K562 (cell line): ENCODE measurements at regions not wholly inside any gene's neighbourhood (a gene's known extent, or its start where the extent isn't known, plus 50 kb on each side); places are given as distances from the start of the nearest gene placed in this dataset.

Source experiments
- ATAC-seq: fragments of 200-7000 bp; cut with Tn5 transposase; 3 replicates; pipeline ENCODE4 v1.9.1; 2020; ENCODE audit warnings: moderate library complexity
- BruUV-seq: library from RNA; stranded (reverse); fragments of 400-500 nt; replicated peaks from 2 replicates; lab custom pipeline; 2021; lab: Mats Ljungman, UMichigan
- CTCF ChIA-PET: fragments of 300-600 bp; formaldehyde crosslinking; extraction: SDS; loops from one replicate; lab custom pipeline; 2021; ENCODE audit warnings: low intra/inter-chr PET ratio; lab: Yijun Ruan, JAX
- POLR2A ChIA-PET: fragments of 300-600, 350-650 bp; sonication (Branson Sonifier 250); formaldehyde crosslinking; extraction: SDS; loops from one replicate; lab custom pipeline; 2021; ENCODE audit warnings: antibody characterized with exemption, inconsistent platforms; lab: Yijun Ruan, JAX
- DNase-seq, 4 experiments: peaks; one replicate each; pipeline versions ENCODE4 v3.0.0 to v3.0.0-alpha.2; 2011 to 2018; ENCODE audit warnings: low spot score in 3 of 4, mixed read lengths in 3 of 4; ENCODE audit errors: extremely low read depth in 1 of 4
- FAIRE-seq: peaks from 2 replicates; lab custom pipeline; 2011; peaks lifted over from hg19 to GRCh38; lab: Jason Lieb, UNC
- H2AFZ ChIP-seq: 2 replicates; pipeline ENCODE4 v1.6.0; 2011; ENCODE audit warnings: low read depth, low read length, control low read depth, inconsistent platforms
- H3K27ac ChIP-seq: fragments of 200-600 bp; 3 replicates; pipeline ENCODE4 v1.8.0; 2011; ENCODE audit warnings: low read depth, mild to moderate bottlenecking, control low read depth, inconsistent platforms, low read length, moderate library complexity, mixed read lengths; ENCODE audit errors: extremely low read depth
- H3K27me3 ChIP-seq, 2 experiments: fragments of 300-600 bp in 1 of 2; 2 replicates in 1 of 2; 3 replicates in 1 of 2; pipeline versions ENCODE4 v1.6.0 to v1.8.0; 2011; ENCODE audit warnings: inconsistent platforms in 2 of 2, low read length in 2 of 2, mild to moderate bottlenecking in 1 of 2, mixed read lengths in 1 of 2, moderate library complexity in 1 of 2; ENCODE audit not compliant: control insufficient read depth in 2 of 2, insufficient read depth in 2 of 2
- H3K36me3 ChIP-seq: fragments of 300-600 bp; 3 replicates; pipeline ENCODE4 v1.8.0; 2011; ENCODE audit warnings: mild to moderate bottlenecking, low read length, inconsistent platforms; ENCODE audit not compliant: control insufficient read depth, insufficient read depth
- H3K4me1 ChIP-seq, 2 experiments: fragments of 200-600 bp in 1 of 2; replicated peaks in 1 of 2; 2 replicates in 1 of 2; 3 replicates in 1 of 2; pipeline versions ENCODE4 v1.5.1 to v1.8.0; 2011; ENCODE audit warnings: inconsistent platforms in 2 of 2, low read length in 2 of 2, mild to moderate bottlenecking in 1 of 2, mixed read lengths in 1 of 2, moderate library complexity in 1 of 2; ENCODE audit not compliant: control insufficient read depth in 2 of 2, insufficient read depth in 2 of 2
- H3K4me2 ChIP-seq: 2 replicates; pipeline ENCODE4 v1.6.1; 2011; ENCODE audit warnings: low read length, control low read depth, inconsistent platforms, mixed read lengths; ENCODE audit not compliant: insufficient read depth
- H3K4me3 ChIP-seq: fragments of 200-600 bp; sonication (generic), shearing (Covaris generic); 2 replicates; pipeline ENCODE4 v1.5.1; 2016; ENCODE audit warnings: control low read depth, inconsistent platforms
- H3K79me2 ChIP-seq: fragments of 200-600 bp; 3 replicates; pipeline ENCODE4 v1.8.0; 2011; ENCODE audit warnings: low read length, inconsistent platforms; ENCODE audit not compliant: control insufficient read depth, insufficient read depth
- H3K9ac ChIP-seq, 2 experiments: 2 replicates each; pipeline versions ENCODE4 v1.6.0 to v1.6.1; 2011; ENCODE audit warnings: low read depth in 2 of 2, low read length in 2 of 2, control low read depth in 1 of 2, inconsistent platforms in 1 of 2, mild to moderate bottlenecking in 1 of 2, mixed read lengths in 1 of 2; ENCODE audit not compliant: insufficient read depth in 1 of 2
- H3K9me1 ChIP-seq: one replicate; pipeline ENCODE4 v1.6.0; 2011; ENCODE audit warnings: inconsistent platforms, mild to moderate bottlenecking, low read length, moderate library complexity; ENCODE audit not compliant: control insufficient read depth, insufficient read depth
- H3K9me3 ChIP-seq: replicated peaks from 2 replicates; pipeline ENCODE4 v1.5.1; 2011; ENCODE audit warnings: low read depth, low read length, inconsistent platforms; ENCODE audit not compliant: control insufficient read depth, insufficient read depth
- H4K20me1 ChIP-seq: replicated peaks from 2 replicates; pipeline ENCODE4 v1.6.1; 2011; ENCODE audit warnings: low read length, inconsistent platforms, mixed read lengths; ENCODE audit not compliant: control insufficient read depth, insufficient read depth
- GABPB1 ChIP-seq: sonication (generic); formaldehyde crosslinking; IDR thresholded peaks from 2 replicates; pipeline ENCODE4 v1.8.0; 2022; ENCODE audit warnings: mild to moderate bottlenecking, missing genetic modification reagents
- IRF2 ChIP-seq: sonication (generic); formaldehyde crosslinking; IDR thresholded peaks from 2 replicates; pipeline ENCODE4 v1.8.1; 2022; ENCODE audit warnings: mild to moderate bottlenecking, missing genetic modification reagents
- MBD2 ChIP-seq: sonication (generic); IDR thresholded peaks from 2 replicates; pipeline ENCODE4 v1.6.1; 2016; ENCODE audit warnings: low read depth, borderline replicate concordance
- NRF1 ChIP-seq, 2 experiments: fragments of 450-650 bp; IDR thresholded peaks in 1 of 2; conservative IDR thresholded peaks in 1 of 2; 2 replicates each; pipeline ENCODE4 v1.6.1; 2014; ENCODE audit warnings: mild to moderate bottlenecking in 2 of 2
- POLR2G ChIP-seq: fragments of 200-400 bp; formaldehyde crosslinking; IDR thresholded peaks from 2 replicates; pipeline ENCODE4 v1.6.1; 2017; ENCODE audit warnings: low read depth, mild to moderate bottlenecking, antibody characterized with exemption, low read length, moderate library complexity
- SMAD1 ChIP-seq: fragments of 150-350 bp; IDR thresholded peaks from 2 replicates; pipeline ENCODE4 v1.6.1; 2014; ENCODE audit warnings: low read length, low read depth; ENCODE audit not compliant: partially characterized antibody
- TARDBP ChIP-seq: fragments of 450-650 bp; IDR thresholded peaks from 2 replicates; pipeline ENCODE4 v1.6.1; 2016
- ZNF436 ChIP-seq: fragments of 250-450, 450-650 bp; sonication (Bioruptor Pico); formaldehyde crosslinking; IDR thresholded peaks from 2 replicates; pipeline ENCODE4 v1.7.0; 2020; ENCODE audit warnings: mild to moderate bottlenecking
- WGBS: fragments of 100-300 bp; shearing (Covaris generic); methylation state at CpG from one replicate; pipeline ENCODE4 v1.1.6; 2016; ENCODE audit warnings: low coverage, mixed read lengths; ENCODE audit not compliant: insufficient coverage; ENCODE audit errors: missing lambda C conversion rate; 5-methylcytosine and 5-hydroxymethylcytosine counted together
- in situ Hi-C: fragments of 300-500 bp; cut with MboI; formaldehyde crosslinking; loops from 4 replicates; pipeline ENCODE4 v1.15.0; 2018; ENCODE audit warnings: inconsistent platforms, mixed read lengths
- intact Hi-C: fragments of 100-400 bp; cut with micrococcal nuclease; formaldehyde crosslinking; loops from 2 replicates; pipeline ENCODE4 v1.14.2; 2022

DNA sequence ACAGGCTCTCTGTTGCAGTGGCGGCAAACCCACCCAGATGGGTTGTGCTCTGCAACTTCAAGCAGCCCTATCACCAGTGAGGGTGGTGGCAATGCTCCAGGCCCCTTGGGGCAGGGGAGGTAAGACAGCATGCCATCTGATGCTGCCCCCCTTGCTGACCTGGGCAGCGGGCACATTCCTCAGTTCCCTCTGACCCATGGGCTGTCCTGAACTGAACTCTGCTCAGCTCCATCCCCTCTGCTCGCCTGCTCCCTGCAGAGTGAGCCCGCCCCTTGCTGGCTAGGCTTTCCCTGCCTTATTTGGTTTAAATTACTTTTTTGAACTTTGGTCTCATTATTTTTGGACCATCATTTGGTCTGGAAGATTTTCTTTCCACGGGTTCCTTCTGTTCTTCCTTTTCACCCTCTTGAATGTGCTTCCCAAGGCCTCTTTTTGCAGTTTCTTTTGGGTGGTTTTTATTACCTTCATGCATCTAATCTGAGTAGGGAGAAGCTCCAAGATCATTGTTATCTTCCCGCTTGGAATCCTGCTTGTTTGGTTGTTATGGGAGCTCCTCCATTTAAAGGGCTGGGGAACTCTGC lies 565.4 kb downstream of the TNS1 start:
- Histone ChIP-seq H2AFZ (no peak overlapping the region), H3K27me3 (no peaks in the 10 kb centered on the region), H3K9me3 (no peaks in the 10 kb centered on the region), H4K20me1 (no peaks in the 10 kb centered on the region), H3K4me2 (no peak overlapping the region), H3K9me1 (no peaks in the 10 kb centered on the region), H3K4me1 (no peaks in the 10 kb centered on the region), H3K27ac (no peak overlapping the region), H3K36me3 (no peaks in the 10 kb centered on the region), H3K79me2 (no peaks in the 10 kb centered on the region), H3K4me3 (no peak overlapping the region), H3K9ac (no peak overlapping the region)
- WGBS: 13% methylated on average over 6 of the region's 6 CpGs
- FAIRE-seq (no peak), DNase-seq (no peak), ATAC-seq (no peak)
- in situ Hi-C loops (no loop called here), intact Hi-C loops (no loop called here)
- ChIA-PET CTCF (no interaction called here), POLR2A (interaction anchor here (1.6 kb wide), 1 partner anchor 16 kb away, joined by 3 read pairs; no protein-coding TSS in a partner anchor)
- no TSS peak for BruUV-seq
- TF ChIP-seq IRF2 (CRISPR knock-in tag) (no peak), MBD2 (no peak), NRF1 (conservative IDR thresholded peaks at IDR 0.05 in 1 of 2, IDR thresholded peaks at IDR 0.05 in 1 of 2) (no peak), POLR2G (no peak), ZNF436 (CRISPR knock-in tag) (no peak), GABPB1 (no peak), SMAD1 (no peak), TARDBP (no peak)
